Tibial nerve (tissue), 4 donors: ENCODE measurements at regions not wholly inside any gene's neighbourhood (a gene's known extent, or its start where the extent isn't known, plus 50 kb on each side); places are given as distances from the start of the nearest gene placed in this dataset.

Source experiments
- DNase-seq, 2 donors: peaks; one replicate each; pipeline ENCODE4 v3.0.0-alpha.2; 2019; ENCODE audit warnings: low spot score in 2 of 2
- H3K27ac ChIP-seq, 4 donors: fragments of 200-600 bp; sonication (generic) in 3 of 4; one replicate each; pipeline ENCODE4 v1.5.1; 2017 to 2019; ENCODE audit warnings: mild to moderate bottlenecking in 1 of 4
- H3K27me3 ChIP-seq, 2 donors: fragments of 200-600 bp; sonication (generic) in 1 of 2; one replicate each; pipeline versions ENCODE4 v1.5.1 to v1.6.0; 2017 to 2019
- H3K36me3 ChIP-seq, 3 donors: fragments of 200-600 bp; sonication (generic); one replicate each; pipeline ENCODE4 v1.5.1; 2018 to 2019
- H3K4me1 ChIP-seq, 4 donors: fragments of 200-600 bp; sonication (generic) in 3 of 4; one replicate each; pipeline ENCODE4 v1.5.1; 2017 to 2019
- H3K4me3 ChIP-seq, 4 donors: fragments of 200-600 bp; sonication (generic) in 3 of 4; one replicate each; pipeline ENCODE4 v1.5.1; 2017 to 2019; ENCODE audit warnings: mild to moderate bottlenecking in 1 of 4, moderate library complexity in 1 of 4
- H3K9me3 ChIP-seq, 4 donors: fragments of 200-600 bp; sonication (generic) in 3 of 4; one replicate each; pipeline ENCODE4 v1.5.1; 2017 to 2019
- EP300 ChIP-seq, 2 donors: sonication (generic); formaldehyde crosslinking; IDR thresholded peaks; one replicate each; pipeline ENCODE4 v1.6.1; 2017; ENCODE audit warnings: antibody characterized with exemption in 2 of 2, mild to moderate bottlenecking in 1 of 2
- POLR2A ChIP-seq, 2 donors: fragments of 450-650 bp; IDR thresholded peaks; one replicate each; pipeline ENCODE4 v1.6.1; 2017; ENCODE audit warnings: antibody characterized with exemption in 2 of 2, mild to moderate bottlenecking in 2 of 2, moderate library complexity in 2 of 2
- WGBS, 2 donors: methylation state at CpG; one replicate each; pipeline ENCODE4 v1.1.5; 2018; 5-methylcytosine and 5-hydroxymethylcytosine counted together
- TF ChIP-seq, protein P1 (sequence below), 5 experiments: fragments of 200-600 bp in 3 of 5; fragments of 450-650 bp in 2 of 5; sonication (generic) in 3 of 5; IDR thresholded peaks; one replicate each; pipeline ENCODE4 v1.5.1; 2016 to 2019; ENCODE audit warnings: antibody characterized with exemption in 5 of 5, mild to moderate bottlenecking in 3 of 5, moderate library complexity in 2 of 5

DNA sequence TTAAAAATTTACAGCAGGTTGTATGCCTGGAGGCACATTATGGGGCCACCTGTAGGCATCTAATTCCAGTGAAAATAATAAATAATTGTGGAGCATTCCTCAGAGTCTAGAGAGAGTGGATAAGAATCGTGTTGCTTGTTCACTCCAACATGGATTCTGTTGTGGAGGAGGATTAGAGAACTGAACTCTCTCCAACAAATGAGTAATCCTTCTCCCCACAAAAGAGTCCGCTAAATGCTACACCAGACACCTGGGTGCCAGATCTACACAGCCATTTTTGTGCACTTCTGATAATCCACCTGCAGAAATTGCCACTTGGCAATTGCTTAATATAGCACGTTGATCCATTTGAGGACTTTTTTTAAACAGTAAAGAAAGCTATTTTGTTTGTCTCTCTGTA, 113.7 kb upstream of the DPYD start:
- H3K27me3 ChIP-seq = no peaks in the 10 kb centered on the region
- no peak overlapping the region for H3K27ac ChIP-seq
- TF ChIP-seq POLR2A (IDR thresholded peaks at IDR 0.05) = no peak
- no peak for TF ChIP-seq EP300 (IDR thresholded peaks at IDR 0.05)
- TF ChIP-seq, protein P1, sequence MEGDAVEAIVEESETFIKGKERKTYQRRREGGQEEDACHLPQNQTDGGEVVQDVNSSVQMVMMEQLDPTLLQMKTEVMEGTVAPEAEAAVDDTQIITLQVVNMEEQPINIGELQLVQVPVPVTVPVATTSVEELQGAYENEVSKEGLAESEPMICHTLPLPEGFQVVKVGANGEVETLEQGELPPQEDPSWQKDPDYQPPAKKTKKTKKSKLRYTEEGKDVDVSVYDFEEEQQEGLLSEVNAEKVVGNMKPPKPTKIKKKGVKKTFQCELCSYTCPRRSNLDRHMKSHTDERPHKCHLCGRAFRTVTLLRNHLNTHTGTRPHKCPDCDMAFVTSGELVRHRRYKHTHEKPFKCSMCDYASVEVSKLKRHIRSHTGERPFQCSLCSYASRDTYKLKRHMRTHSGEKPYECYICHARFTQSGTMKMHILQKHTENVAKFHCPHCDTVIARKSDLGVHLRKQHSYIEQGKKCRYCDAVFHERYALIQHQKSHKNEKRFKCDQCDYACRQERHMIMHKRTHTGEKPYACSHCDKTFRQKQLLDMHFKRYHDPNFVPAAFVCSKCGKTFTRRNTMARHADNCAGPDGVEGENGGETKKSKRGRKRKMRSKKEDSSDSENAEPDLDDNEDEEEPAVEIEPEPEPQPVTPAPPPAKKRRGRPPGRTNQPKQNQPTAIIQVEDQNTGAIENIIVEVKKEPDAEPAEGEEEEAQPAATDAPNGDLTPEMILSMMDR (IDR thresholded peaks at IDR 0.05) = no peak
- H3K4me3 ChIP-seq = no peak overlapping the region
- no peaks in the 10 kb centered on the region for H3K4me1 ChIP-seq
- H3K36me3 ChIP-seq = no peaks in the 10 kb centered on the region
- WGBS, 2 donors = 54 to 58% methylated on average over 3 of the region's 3 CpGs
- H3K9me3 ChIP-seq = no peaks in the 10 kb centered on the region
- DNase-seq = no peak

DNA sequence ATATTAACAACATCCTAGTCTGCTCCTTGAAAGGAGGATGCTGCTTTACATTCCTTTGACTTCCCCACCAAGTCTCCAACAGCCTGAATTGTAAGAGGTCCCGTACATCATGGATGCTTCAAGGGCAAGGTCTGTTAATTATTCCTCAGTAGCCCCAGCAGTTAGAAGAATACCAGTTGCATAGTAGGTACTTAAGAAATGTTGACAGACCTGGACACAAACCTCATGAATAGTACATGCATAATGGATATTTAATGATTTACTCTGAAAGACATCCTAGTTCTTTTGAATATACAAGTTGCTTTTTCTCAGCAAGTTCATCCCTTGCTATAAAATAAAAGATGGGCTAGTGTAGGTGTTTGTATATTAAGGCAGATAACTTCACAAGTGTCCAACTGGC, 112.1 kb upstream of the DPYD start:
- H3K27ac ChIP-seq = no peak overlapping the region
- no peaks in the 10 kb centered on the region for H3K36me3 ChIP-seq
- TF ChIP-seq EP300 (IDR thresholded peaks at IDR 0.05) (no peak), POLR2A (IDR thresholded peaks at IDR 0.05) (no peak)
- TF ChIP-seq, protein P1 (IDR thresholded peaks at IDR 0.05) = no peak
- WGBS, 2 donors = 93 to 100% methylated on average over 1 of the region's 1 CpG
- H3K4me3 ChIP-seq = no peak overlapping the region
- no peaks in the 10 kb centered on the region for H3K9me3 ChIP-seq
- no peaks in the 10 kb centered on the region for H3K27me3 ChIP-seq
- H3K4me1 ChIP-seq = no peaks in the 10 kb centered on the region
- no peak for DNase-seq

DNA sequence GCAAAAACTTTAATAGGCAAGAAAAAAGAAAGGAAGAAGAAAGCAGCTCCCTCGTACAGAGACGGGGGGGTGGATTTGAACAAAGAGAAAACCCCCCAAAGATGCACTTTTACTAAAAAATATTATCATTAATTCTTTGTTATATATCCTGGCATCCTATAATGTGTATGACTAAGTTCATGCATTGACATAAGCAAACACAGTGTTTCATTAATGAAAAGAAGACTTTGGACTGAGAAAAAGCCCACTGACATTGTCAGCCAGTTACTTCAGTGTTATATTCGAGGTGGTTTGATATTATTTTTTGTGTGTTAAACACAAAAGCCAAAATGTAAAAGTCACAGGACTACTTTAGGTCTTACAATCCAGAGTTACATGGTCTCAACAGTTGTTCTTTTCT, 110.1 kb upstream of the DPYD start:
- Histone ChIP-seq H3K27me3 (no peaks in the 10 kb centered on the region), H3K4me3 (no peak overlapping the region), H3K27ac (no peak overlapping the region), H3K36me3 (no peaks in the 10 kb centered on the region), H3K9me3 (no peaks in the 10 kb centered on the region), H3K4me1 (no peaks in the 10 kb centered on the region)
- 36 to 48% methylated on average over 3 of the region's 3 CpGs for WGBS, 2 donors
- no peak for DNase-seq
- TF ChIP-seq POLR2A (IDR thresholded peaks at IDR 0.05) = no peak

DNA sequence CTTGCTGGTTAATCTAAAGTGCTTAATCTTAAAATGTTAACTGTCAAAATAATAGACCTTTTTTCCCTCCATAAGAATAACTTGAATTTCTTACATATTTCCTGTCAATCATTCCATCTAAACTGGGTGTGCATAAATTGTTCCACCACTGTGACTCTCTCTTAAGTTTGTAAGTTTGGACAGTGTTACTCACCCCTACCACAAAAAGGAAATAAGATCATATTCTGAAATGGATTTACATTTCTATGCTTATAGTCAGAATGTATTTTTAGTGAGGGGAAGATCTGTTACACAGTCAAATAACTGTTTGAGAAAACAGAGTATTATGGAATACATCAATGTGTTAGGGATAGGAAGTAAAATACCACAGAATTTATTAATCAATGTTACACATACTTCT, 109.6 kb upstream of the DPYD start:
- TF ChIP-seq EP300 (IDR thresholded peaks at IDR 0.05) (no peak), POLR2A (IDR thresholded peaks at IDR 0.05) (no peak)
- TF ChIP-seq, protein P1 (IDR thresholded peaks at IDR 0.05) = no peak
- Histone ChIP-seq H3K4me1 (no peaks in the 10 kb centered on the region), H3K9me3 (no peaks in the 10 kb centered on the region), H3K27me3 (no peaks in the 10 kb centered on the region), H3K36me3 (no peaks in the 10 kb centered on the region), H3K27ac (no peak overlapping the region), H3K4me3 (no peak overlapping the region)
- no peak for DNase-seq

DNA sequence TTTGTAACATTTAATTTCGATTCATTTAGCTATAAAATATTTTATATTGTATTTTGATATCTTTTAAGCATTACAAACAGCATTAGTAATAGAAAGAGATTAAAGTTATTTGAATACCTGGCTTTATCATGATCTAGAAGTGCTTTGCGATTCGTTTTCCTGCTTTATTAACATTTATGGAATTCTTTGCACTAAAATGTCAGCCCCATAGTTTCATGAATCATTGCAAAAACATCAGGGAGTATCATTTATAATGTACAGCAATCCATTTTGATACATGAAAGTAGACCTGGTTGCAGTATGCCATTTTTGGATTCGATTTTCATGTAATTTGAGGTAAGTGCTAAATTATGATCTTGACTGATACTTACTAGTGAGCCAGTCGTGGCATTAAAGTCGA, 108.0 kb upstream of the DPYD start:
- no peaks in the 10 kb centered on the region for H3K36me3 ChIP-seq
- no peaks in the 10 kb centered on the region for H3K4me1 ChIP-seq
- H3K27me3 ChIP-seq = no peaks in the 10 kb centered on the region
- H3K4me3 ChIP-seq = no peak overlapping the region
- H3K27ac ChIP-seq = no peak overlapping the region
- no peak for DNase-seq
- TF ChIP-seq EP300 (IDR thresholded peaks at IDR 0.05) (no peak), POLR2A (IDR thresholded peaks at IDR 0.05) (no peak)
- TF ChIP-seq, protein P1 (IDR thresholded peaks at IDR 0.05) = no peak
- 88 to 91% methylated on average over 6 of the region's 6 CpGs for whole genome bisulfite sequencing, 2 donors
- H3K9me3 ChIP-seq = no peaks in the 10 kb centered on the region

DNA sequence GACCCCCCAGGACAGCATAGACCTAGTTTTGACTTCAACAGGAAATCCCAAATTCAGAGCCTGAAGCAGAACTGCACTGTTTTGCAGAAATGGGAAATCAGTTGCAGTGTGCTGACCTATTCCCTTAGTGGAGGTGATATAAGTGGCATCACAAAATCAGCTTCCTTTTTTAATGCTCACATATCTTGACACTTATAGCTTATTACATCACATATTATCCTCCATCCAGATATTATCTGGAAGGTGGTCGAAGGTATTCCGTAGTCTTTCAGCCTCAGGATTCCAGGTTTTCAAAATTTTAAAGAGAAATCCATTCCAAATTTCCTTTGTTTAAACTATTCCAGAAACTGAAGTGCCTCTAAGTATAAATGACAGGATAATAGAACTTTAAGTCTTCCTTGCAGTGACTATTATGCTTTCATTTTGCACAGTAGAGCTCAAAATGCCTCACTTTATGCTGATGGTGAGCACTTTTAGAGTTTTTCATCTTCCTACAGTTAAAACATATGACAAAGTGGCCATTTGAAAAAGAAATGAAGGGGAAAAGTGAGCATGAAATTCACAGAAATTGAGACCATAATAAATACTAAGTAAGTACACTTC, 106.4 kb upstream of the DPYD start:
- Histone ChIP-seq H3K36me3 (no peaks in the 10 kb centered on the region), H3K27me3 (no peaks in the 10 kb centered on the region), H3K4me1 (no peaks in the 10 kb centered on the region), H3K27ac (no peak overlapping the region), H3K4me3 (no peak overlapping the region), H3K9me3 (no peaks in the 10 kb centered on the region)
- 93 to 95% methylated on average over 2 of the region's 2 CpGs for WGBS, 2 donors
- no peak for DNase-seq
- TF ChIP-seq EP300 (IDR thresholded peaks at IDR 0.05) (no peak), POLR2A (IDR thresholded peaks at IDR 0.05) (no peak)
- TF ChIP-seq, protein P1 (IDR thresholded peaks at IDR 0.05) = no peak
